GM21526 (cell line): ENCODE measurements at regions not wholly inside any gene's neighbourhood (a gene's known extent, or its start where the extent isn't known, plus 50 kb on each side); places are given as distances from the start of the nearest gene placed in this dataset.
"Not testable (repeated sequence)": the region's sequence is repeated elsewhere in the genome, so short reads cannot be mapped to it uniquely, and the experiment has no call there.

Source experiments
- ATAC-seq: cut with Tn5 transposase; IDR thresholded peaks from one replicate; pipeline ENCODE4 v1.9.1; 2021; ENCODE audit warnings: moderate library complexity; ENCODE audit not compliant: unreplicated experiment, low FRiP score

DNA sequence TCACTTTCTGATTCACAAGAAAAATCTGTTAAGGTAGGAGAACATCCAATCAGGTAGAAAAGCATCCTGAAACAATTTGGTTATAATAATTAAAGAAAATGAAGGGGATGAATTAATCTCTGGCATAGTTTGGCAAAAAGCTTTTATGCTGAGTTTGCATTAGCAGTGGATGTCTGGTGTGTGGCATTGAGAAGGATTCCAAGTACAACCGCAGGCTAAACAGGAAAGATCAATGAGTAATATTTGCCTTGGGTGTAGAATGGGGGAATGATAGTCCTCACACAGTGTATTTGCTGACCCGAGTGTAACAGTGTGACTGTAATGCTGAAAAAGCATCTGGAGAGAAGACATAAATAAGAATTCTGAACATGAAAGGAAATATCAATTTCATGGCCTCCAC, 68.3 kb upstream of the SESTD1 start:
- no peak for ATAC-seq

DNA sequence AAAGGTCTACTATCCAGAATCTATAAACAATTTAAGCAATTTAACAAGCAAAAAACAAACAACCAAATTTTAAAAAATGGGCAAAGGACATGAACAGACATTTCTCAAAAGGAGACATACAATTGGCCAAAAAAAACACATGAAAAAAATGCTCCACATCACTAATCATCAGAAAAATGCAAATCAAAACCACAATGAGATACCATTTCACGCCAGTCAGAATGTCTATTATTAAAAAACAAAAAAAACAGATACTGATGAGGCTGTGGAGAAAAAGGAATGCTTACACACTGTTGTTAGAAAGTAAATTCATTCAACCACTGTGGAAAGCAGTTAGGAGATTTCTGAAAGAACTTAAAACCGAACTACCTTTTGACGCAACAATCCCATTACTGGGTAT, 66.4 kb upstream of the SESTD1 start:
- no peak for ATAC-seq

- ATAC-seq, result no peak
Measured at GRCh38 chr2:179322289-179322688, 57.7 kb upstream of the SESTD1 start.

DNA sequence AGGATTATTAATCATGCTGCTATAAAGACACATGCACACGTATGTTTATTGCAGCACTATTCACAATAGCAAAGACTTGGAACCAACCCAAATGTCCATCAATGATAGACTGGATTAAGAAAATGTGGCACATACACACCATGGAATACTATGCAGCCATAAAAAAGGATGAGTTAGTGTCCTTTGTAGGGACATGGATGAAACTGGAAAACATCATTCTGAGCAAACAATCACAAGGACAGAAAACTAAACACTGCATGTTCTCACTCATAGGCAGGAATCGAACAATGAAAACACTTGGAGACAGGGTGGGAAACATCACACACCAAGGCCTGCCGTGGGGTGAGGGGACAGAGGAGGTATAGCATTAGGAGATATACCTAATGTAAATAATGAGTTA, 56.4 kb upstream of the SESTD1 start:
- not testable (repeated sequence) for ATAC-seq

- ATAC-seq, result not testable (repeated sequence)
Measured at GRCh38 chr2:179314729-179315128, 50.1 kb upstream of the SESTD1 start.
